ENCODE measurements at regions not wholly inside any gene's neighbourhood (a gene's known extent, or its start where the extent isn't known, plus 50 kb on each side); places are given as distances from the start of the nearest gene placed in this dataset.

- no peak for DNase-seq (ENCODE audit: low read depth in 4 of 4, low spot score in 3 of 4)
Measured at GRCh38 chr12:98319716-98320425, 195.5 kb upstream of the TMPO start.

GRCh38 chr12:98325003-98325402 is 190.4 kb upstream of the TMPO start:
- DNase-seq (ENCODE audit: low read depth in 4 of 4, low spot score in 3 of 4), result no peak

GRCh38 chr12:98328467-98328866 is 186.9 kb upstream of the TMPO start:
- no peak for DNase-seq (ENCODE audit: low read depth in 4 of 4, low spot score in 3 of 4)

GRCh38 chr12:98329589-98329988 is 185.8 kb upstream of the TMPO start:
- DNase-seq (ENCODE audit: low read depth in 4 of 4, low spot score in 3 of 4), result no peak

- DNase-seq (ENCODE audit: low read depth in 4 of 4, low spot score in 3 of 4), result no peak
Measured at GRCh38 chr12:98332642-98333041, 182.7 kb upstream of the TMPO start.

GRCh38 chr12:98334768-98335167 is 180.6 kb upstream of the TMPO start:
- DNase-seq (ENCODE audit: low read depth in 4 of 4, low spot score in 3 of 4), result no peak

- no peak for DNase-seq (ENCODE audit: low read depth in 4 of 4, low spot score in 3 of 4)
Measured at GRCh38 chr12:98341026-98341425, 174.4 kb upstream of the TMPO start.

GRCh38 chr12:98341732-98342131 is 173.7 kb upstream of the TMPO start:
- DNase-seq (ENCODE audit: low read depth in 4 of 4, low spot score in 3 of 4), result no peak

GRCh38 chr12:98343002-98343567 is 172.3 kb upstream of the TMPO start:
- DNase-seq (ENCODE audit: low read depth in 4 of 4, low spot score in 3 of 4), result no peak

GRCh38 chr12:98344046-98344930 is 171.1 kb upstream of the TMPO start:
- no peak for DNase-seq (ENCODE audit: low read depth in 4 of 4, low spot score in 3 of 4)

GRCh38 chr12:98345308-98345876 is 170.0 kb upstream of the TMPO start:
- no peak for DNase-seq (ENCODE audit: low read depth in 4 of 4, low spot score in 3 of 4)

- no peak for DNase-seq (ENCODE audit: low read depth in 4 of 4, low spot score in 3 of 4)
Measured at GRCh38 chr12:98351089-98351488, 164.3 kb upstream of the TMPO start.

- no peak for DNase-seq (ENCODE audit: low read depth in 4 of 4, low spot score in 3 of 4)
Measured at GRCh38 chr12:98351784-98352183, 163.6 kb upstream of the TMPO start.

- DNase-seq (ENCODE audit: low read depth in 4 of 4, low spot score in 3 of 4), result no peak
Measured at GRCh38 chr12:98352218-98352811, 163.1 kb upstream of the TMPO start.

GRCh38 chr12:98352835-98353234 is 162.6 kb upstream of the TMPO start:
- DNase-seq (ENCODE audit: low read depth in 4 of 4, low spot score in 3 of 4), result no peak

- DNase-seq (ENCODE audit: low read depth in 4 of 4, low spot score in 3 of 4), result no peak
Measured at GRCh38 chr12:98354520-98355035, 160.8 kb upstream of the TMPO start.

GRCh38 chr12:98355322-98355721 is 160.1 kb upstream of the TMPO start:
- DNase-seq (ENCODE audit: low read depth in 4 of 4, low spot score in 3 of 4), result no peak

GRCh38 chr12:98355933-98356332 is 159.5 kb upstream of the TMPO start:
- no peak for DNase-seq (ENCODE audit: low read depth in 4 of 4, low spot score in 3 of 4)

- DNase-seq (ENCODE audit: low read depth in 4 of 4, low spot score in 3 of 4), result no peak
Measured at GRCh38 chr12:98358144-98358543, 157.2 kb upstream of the TMPO start.

- DNase-seq (ENCODE audit: low read depth in 4 of 4, low spot score in 3 of 4), result no peak
Measured at GRCh38 chr12:98359856-98360255, 155.5 kb upstream of the TMPO start.

- no peak for DNase-seq (ENCODE audit: low read depth in 4 of 4, low spot score in 3 of 4)
Measured at GRCh38 chr12:98360401-98360800, 155.0 kb upstream of the TMPO start.
